H1 (cell line): ENCODE measurements at regions not wholly inside any gene's neighbourhood (a gene's known extent, or its start where the extent isn't known, plus 50 kb on each side); places are given as distances from the start of the nearest gene placed in this dataset.

Experiments
- CTCF ChIA-PET: fragments of 300-600 bp; sonication (Branson Sonifier 250); formaldehyde crosslinking; loops from one replicate; lab custom pipeline; 2021; ENCODE audit not compliant: partially characterized antibody; lab: Charles Lee
- POLR2A ChIA-PET: fragments of 300-600 bp; sonication (Branson Sonifier 250); formaldehyde crosslinking; loops from one replicate; lab custom pipeline; 2021; ENCODE audit warnings: inconsistent platforms; ENCODE audit not compliant: partially characterized antibody; lab: Charles Lee
- DNase-seq, 2 experiments: peaks; one replicate each; pipeline versions ENCODE4 v3.0.0 to v3.0.0-alpha.2; 2010 to 2022; ENCODE audit warnings: low spot score in 2 of 2, low read depth in 1 of 2, mixed read lengths in 1 of 2
- FAIRE-seq: peaks from 2 replicates; lab custom pipeline; 2011; peaks lifted over from hg19 to GRCh38; lab: Jason Lieb, UNC
- H2AFZ ChIP-seq: 2 replicates; pipeline ENCODE4 v1.8.1; 2012; ENCODE audit warnings: low read length, inconsistent platforms
- H2AK5ac ChIP-seq: 2 replicates; pipeline ENCODE4 v1.6.1; 2013; ENCODE audit warnings: low read depth, low read length
- H2BK120ac ChIP-seq: replicated peaks from 2 replicates; pipeline ENCODE3; 2013; ENCODE audit warnings: low read depth, low read length, inconsistent platforms
- H2BK12ac ChIP-seq: 2 replicates; pipeline ENCODE4 v1.6.1; 2013; ENCODE audit warnings: low read depth, low read length
- H2BK15ac ChIP-seq: 2 replicates; pipeline ENCODE4 v1.6.1; 2013; ENCODE audit warnings: low read length
- H2BK20ac ChIP-seq: 2 replicates; pipeline ENCODE4 v1.6.1; 2013; ENCODE audit warnings: low read length
- H2BK5ac ChIP-seq: 2 replicates; pipeline ENCODE4 v1.6.1; 2013; ENCODE audit warnings: low read depth, low read length
- H3K14ac ChIP-seq: 2 replicates; pipeline ENCODE4 v1.6.1; 2013; ENCODE audit warnings: inconsistent platforms; ENCODE audit not compliant: insufficient read length
- H3K18ac ChIP-seq: 2 replicates; pipeline ENCODE4 v1.6.1; 2013; ENCODE audit warnings: low read length; ENCODE audit errors: extremely low read depth
- H3K23ac ChIP-seq: 2 replicates; pipeline ENCODE4 v1.6.1; 2013; ENCODE audit warnings: inconsistent platforms; ENCODE audit not compliant: insufficient read length
- H3K23me2 ChIP-seq: 2 replicates; pipeline ENCODE4 v1.6.1; 2013; ENCODE audit warnings: low read depth, low read length
- H3K27ac ChIP-seq: 2 replicates; pipeline ENCODE4 v1.6.1; 2011; ENCODE audit warnings: low read depth, low read length, inconsistent platforms
- H3K27me3 ChIP-seq, 4 experiments: replicated peaks in 1 of 4; 1 replicate in 1 of 4; 2 replicates in 3 of 4; pipeline versions ENCODE4 v1.6.1 to v1.8.1; 2011 to 2013; ENCODE audit warnings: low read length in 3 of 4, mild to moderate bottlenecking in 3 of 4, inconsistent platforms in 2 of 4, mixed read lengths in 2 of 4, moderate library complexity in 1 of 4; ENCODE audit not compliant: control insufficient read depth in 3 of 4, insufficient read depth in 3 of 4; ENCODE audit errors: extremely low read depth in 1 of 4
- H3K36me3 ChIP-seq, 4 experiments: 2 replicates each; pipeline versions ENCODE4 v1.6.1 to v1.8.1; 2011 to 2013; ENCODE audit warnings: mild to moderate bottlenecking in 4 of 4, low read length in 3 of 4, moderate library complexity in 2 of 4, control low read depth in 1 of 4, inconsistent platforms in 1 of 4; ENCODE audit not compliant: insufficient read depth in 4 of 4, control insufficient read depth in 2 of 4
- H3K4ac ChIP-seq: replicated peaks from 2 replicates; pipeline ENCODE3; 2013; ENCODE audit warnings: low read length, low read depth, mixed read lengths, inconsistent platforms; ENCODE audit not compliant: insufficient read length
- H3K4me1 ChIP-seq, 4 experiments: replicated peaks in 1 of 4; 1 replicate in 1 of 4; 2 replicates in 3 of 4; pipeline versions ENCODE4 v1.6.1 to v1.8.1; 2011 to 2013; ENCODE audit warnings: low read length in 3 of 4, inconsistent platforms in 2 of 4, mixed read lengths in 1 of 4; ENCODE audit not compliant: insufficient read depth in 4 of 4, control insufficient read depth in 3 of 4
- H3K4me2 ChIP-seq, 2 experiments: 2 replicates each; pipeline versions ENCODE4 v1.6.1 to v1.8.1; 2011 to 2013; ENCODE audit warnings: low read depth in 2 of 2, low read length in 2 of 2, control low read depth in 1 of 2, inconsistent platforms in 1 of 2, mild to moderate bottlenecking in 1 of 2; ENCODE audit not compliant: insufficient read depth in 1 of 2
- H3K4me3 ChIP-seq, 4 experiments: fragments of 200-600, 300-600 bp in 1 of 4; sonication (generic), shearing (Covaris generic), sonication (Bioruptor Twin) in 1 of 4; 2 replicates each; pipeline versions ENCODE4 v1.5.1 to v1.8.1; 2011 to 2016; ENCODE audit warnings: low read length in 4 of 4, low read depth in 3 of 4, control low read depth in 2 of 4, inconsistent platforms in 2 of 4, mild to moderate bottlenecking in 2 of 4, mixed read lengths in 1 of 4, moderate library complexity in 1 of 4; ENCODE audit not compliant: insufficient read depth in 2 of 4; ENCODE audit errors: extremely low read depth in 1 of 4
- H3K56ac ChIP-seq: replicated peaks from 2 replicates; pipeline ENCODE3; 2013; ENCODE audit warnings: low read depth, mild to moderate bottlenecking, mixed read lengths, low read length, inconsistent platforms; ENCODE audit not compliant: insufficient read length
- H3K79me1 ChIP-seq: 2 replicates; pipeline ENCODE4 v1.6.1; 2013; ENCODE audit warnings: low read depth, low read length, control low read depth
- H3K79me2 ChIP-seq, 2 experiments: 2 replicates each; pipeline versions ENCODE4 v1.6.1 to v1.8.1; 2012 to 2013; ENCODE audit warnings: low read length in 2 of 2, mild to moderate bottlenecking in 2 of 2, inconsistent platforms in 1 of 2; ENCODE audit not compliant: insufficient read depth in 2 of 2, control insufficient read depth in 1 of 2
- H3K9ac ChIP-seq, 4 experiments: replicated peaks in 1 of 4; 1 replicate in 1 of 4; 2 replicates in 3 of 4; pipeline versions ENCODE4 v1.6.1 to v1.8.1; 2011 to 2013; ENCODE audit warnings: low read depth in 3 of 4, low read length in 3 of 4, control low read depth in 2 of 4, mild to moderate bottlenecking in 2 of 4, moderate library complexity in 2 of 4, inconsistent platforms in 1 of 4; ENCODE audit errors: extremely low read depth in 1 of 4
- H3K9me3 ChIP-seq, 2 experiments: 2 replicates each; pipeline versions ENCODE4 v1.6.1 to v1.8.1; 2012 to 2013; ENCODE audit warnings: mild to moderate bottlenecking in 2 of 2, moderate library complexity in 2 of 2, control low read depth in 1 of 2, inconsistent platforms in 1 of 2, low read depth in 1 of 2, low read length in 1 of 2, mixed read lengths in 1 of 2; ENCODE audit not compliant: insufficient read depth in 2 of 2
- H4K20me1 ChIP-seq, 2 experiments: replicated peaks in 1 of 2; 2 replicates each; pipeline versions ENCODE3 to v1.8.1; 2011 to 2013; ENCODE audit warnings: inconsistent platforms in 2 of 2, low read length in 2 of 2, mild to moderate bottlenecking in 1 of 2; ENCODE audit not compliant: insufficient read depth in 2 of 2, control insufficient read depth in 1 of 2
- H4K5ac ChIP-seq: 2 replicates; pipeline ENCODE4 v1.6.1; 2013; ENCODE audit warnings: low read length, low read depth, mixed read lengths, inconsistent platforms; ENCODE audit not compliant: insufficient read length
- H4K8ac ChIP-seq: 2 replicates; pipeline ENCODE4 v1.8.0; 2013; ENCODE audit warnings: mild to moderate bottlenecking, moderate library complexity, low read length, inconsistent platforms; ENCODE audit not compliant: insufficient read depth; ENCODE audit errors: extremely low read depth
- H4K91ac ChIP-seq: replicated peaks from 2 replicates; pipeline ENCODE3; 2013; ENCODE audit warnings: low read length, mixed read lengths, inconsistent platforms; ENCODE audit not compliant: insufficient read length
- CEBPB ChIP-seq: IDR thresholded peaks from 2 replicates; pipeline ENCODE4 v1.6.1; 2012; ENCODE audit warnings: low read depth, low read length
- CHD1 ChIP-seq: IDR thresholded peaks from 2 replicates; pipeline ENCODE4 v1.6.1; 2012; ENCODE audit warnings: low read depth, low read length, improper control_type of control experiment
- CTBP2 ChIP-seq: IDR thresholded peaks from 2 replicates; pipeline ENCODE4 v1.7.0; 2011; ENCODE audit warnings: borderline replicate concordance, mild to moderate bottlenecking, moderate library complexity, mixed read lengths, low read length; ENCODE audit not compliant: insufficient read depth, insufficient read length
- EP300 ChIP-seq, 2 experiments: IDR thresholded peaks; 1 replicate in 1 of 2; 2 replicates in 1 of 2; pipeline ENCODE4 v1.6.1; 2011 to 2012; ENCODE audit warnings: low read depth in 2 of 2, low read length in 2 of 2, mild to moderate bottlenecking in 2 of 2, borderline replicate concordance in 1 of 2, inconsistent platforms in 1 of 2, moderate library complexity in 1 of 2
- FOSL1 ChIP-seq: IDR thresholded peaks from 2 replicates; pipeline ENCODE4 v1.6.1; 2011; ENCODE audit warnings: mild to moderate bottlenecking, low read depth, low read length, moderate library complexity; ENCODE audit not compliant: insufficient read depth
- JUN ChIP-seq: IDR thresholded peaks from 2 replicates; pipeline ENCODE4 v1.6.1; 2011; ENCODE audit warnings: low read depth, mild to moderate bottlenecking, improper control_type of control experiment, low read length
- KDM4A ChIP-seq: IDR thresholded peaks from one replicate; pipeline ENCODE4 v1.7.1; 2012; ENCODE audit warnings: low read depth, mild to moderate bottlenecking, moderate library complexity, low read length, inconsistent platforms; ENCODE audit not compliant: severe bottlenecking
- POLR2A ChIP-seq, 2 experiments: IDR thresholded peaks; 1 replicate in 1 of 2; 2 replicates in 1 of 2; pipeline ENCODE4 v1.6.1; 2011; ENCODE audit warnings: low read depth in 2 of 2, low read length in 2 of 2, mild to moderate bottlenecking in 2 of 2; ENCODE audit errors: control extremely low read depth in 1 of 2
- RBBP5 ChIP-seq: IDR thresholded peaks from 2 replicates; pipeline ENCODE4 v1.7.1; 2012; ENCODE audit warnings: low read depth, mild to moderate bottlenecking, inconsistent platforms, low read length, moderate library complexity, borderline replicate concordance
- SAP30 ChIP-seq: fragments of 300-600 bp; sonication (generic); IDR thresholded peaks from 2 replicates; pipeline ENCODE4 v1.7.1; 2012; ENCODE audit warnings: low read length, moderate library complexity, mild to moderate bottlenecking, inconsistent platforms; ENCODE audit not compliant: insufficient read depth, insufficient replicate concordance
- SP4 ChIP-seq: IDR thresholded peaks from 2 replicates; pipeline ENCODE4 v1.6.1; 2012; ENCODE audit warnings: low read length, inconsistent platforms
- TF ChIP-seq, protein P1 (sequence below): IDR thresholded peaks from 2 replicates; pipeline ENCODE4 v1.6.1; 2012; ENCODE audit warnings: inconsistent platforms

- no peak for FAIRE-seq
- H3K14ac ChIP-seq, result no peak overlapping the region
- H3K4me1 ChIP-seq, result no peaks in the 10 kb centered on the region
- TF ChIP-seq, protein P1, sequence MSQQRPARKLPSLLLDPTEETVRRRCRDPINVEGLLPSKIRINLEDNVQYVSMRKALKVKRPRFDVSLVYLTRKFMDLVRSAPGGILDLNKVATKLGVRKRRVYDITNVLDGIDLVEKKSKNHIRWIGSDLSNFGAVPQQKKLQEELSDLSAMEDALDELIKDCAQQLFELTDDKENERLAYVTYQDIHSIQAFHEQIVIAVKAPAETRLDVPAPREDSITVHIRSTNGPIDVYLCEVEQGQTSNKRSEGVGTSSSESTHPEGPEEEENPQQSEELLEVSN, result no peak
- TF ChIP-seq KDM4A, result no peak
- TF ChIP-seq CEBPB, result no peak
- no peak for TF ChIP-seq JUN
- no peak for TF ChIP-seq CHD1
- TF ChIP-seq CTBP2, result no peak
- no peak for TF ChIP-seq SAP30
- no peak for TF ChIP-seq EP300 (IDR thresholded peaks at IDR 0.05; ENCODE audit: borderline replicate concordance in 1 of 2, low read depth in 2 of 2, low read length in 2 of 2)
- TF ChIP-seq RBBP5, result no peak
- no peak for TF ChIP-seq FOSL1
- no peak for TF ChIP-seq POLR2A (IDR thresholded peaks at IDR 0.05; ENCODE audit: control extremely low read depth in 1 of 2, low read depth in 2 of 2, low read length in 2 of 2)
- no peak for TF ChIP-seq SP4
- TF ChIP-seq, all 59 proteins: peak for 0
- Histone ChIP-seq H2BK12ac (no peak overlapping the region), H3K9ac (no peak overlapping the region), H2BK15ac (no peak overlapping the region), H3K23ac (no peak overlapping the region), H3K79me2 (no peaks in the 10 kb centered on the region), H3K56ac (no peak overlapping the region), H4K5ac (no peak overlapping the region), H2BK120ac (no peak overlapping the region), H2AK5ac (no peak overlapping the region), H3K36me3 (no peaks in the 10 kb centered on the region), H2BK20ac (no peak overlapping the region), H4K91ac (no peak overlapping the region), H2AFZ (no peak overlapping the region), H3K4me3 (no peak overlapping the region), H3K79me1 (no peaks in the 10 kb centered on the region), H3K23me2 (no peaks in the 10 kb centered on the region; the same call in 1 of the 2 replicates), H4K8ac (no peak overlapping the region), H3K9me3 (no peaks in the 10 kb centered on the region), H3K27me3 (no peaks in the 10 kb centered on the region), H3K27ac (no peak overlapping the region), H3K4me2 (no peak overlapping the region), H3K18ac (no peak overlapping the region), H2BK5ac (no peak overlapping the region), H3K4ac (no peak overlapping the region), H4K20me1 (no peaks in the 10 kb centered on the region)
- CTCF ChIA-PET, result interaction anchor here (1.3 kb wide), 1 partner anchor 260 kb away, joined by 3 read pairs; no protein-coding TSS in a partner anchor
- POLR2A ChIA-PET, result no interaction called here
- DNase-seq, result no peak
These were observed 270.1 kb upstream of the INTU start for GRCh38 chr4:127362686-127363085.
